Caco-2 (cell line): ENCODE measurements at regions not wholly inside any gene's neighbourhood (a gene's known extent, or its start where the extent isn't known, plus 50 kb on each side); places are given as distances from the start of the nearest gene placed in this dataset.

Experiments
- BruUV-seq: library from RNA; stranded (reverse); fragments of 400-500 nt; replicated peaks from 2 replicates; lab custom pipeline; 2021; lab: Mats Ljungman, UMichigan
- CTCF ChIA-PET: fragments of 300-600 bp; sonication (Branson Sonifier 250); formaldehyde crosslinking; loops from one replicate; lab custom pipeline; 2022; ENCODE audit warnings: antibody characterized with exemption; lab: Charles Lee
- POLR2A ChIA-PET: fragments of 300-600 bp; sonication (Branson Sonifier 250); formaldehyde crosslinking; loops from one replicate; lab custom pipeline; 2022; ENCODE audit warnings: antibody characterized with exemption; lab: Charles Lee
- DNase-seq, 2 experiments: peaks; one replicate each; pipeline versions ENCODE4 v3.0.0 to v3.0.0-alpha.2; 2020 to 2022
- H3K27me3 ChIP-seq: replicated peaks from 2 replicates; pipeline ENCODE4 v1.6.0; 2011; ENCODE audit warnings: low read length; ENCODE audit not compliant: control insufficient read depth, insufficient read depth
- H3K36me3 ChIP-seq: 2 replicates; pipeline ENCODE4 v1.5.1; 2011; ENCODE audit warnings: low read length; ENCODE audit not compliant: control insufficient read depth, insufficient read depth
- H3K4me1 ChIP-seq: fragments of 250-450 bp; sonication (Bioruptor Pico); 2 replicates; pipeline ENCODE4 v1.5.1; 2020; ENCODE audit warnings: mild to moderate bottlenecking
- H3K4me3 ChIP-seq: 2 replicates; pipeline ENCODE4 v1.5.1; 2011; ENCODE audit warnings: low read depth, mild to moderate bottlenecking, control low read depth, low read length
- H3K9me3 ChIP-seq: fragments of 250-450 bp; sonication (Bioruptor Pico); 2 replicates; pipeline ENCODE4 v1.5.1; 2020; ENCODE audit warnings: mild to moderate bottlenecking, moderate library complexity
- H3K27ac Mint-ChIP-seq: one replicate; pipeline ENCODE4 v1.8.0; 2022; ENCODE audit warnings: mixed read lengths; ENCODE audit not compliant: unreplicated experiment
- H3K27me3 Mint-ChIP-seq: one replicate; pipeline ENCODE4 v1.8.0; 2022; ENCODE audit warnings: mixed read lengths; ENCODE audit not compliant: insufficient read depth, unreplicated experiment
- H3K36me3 Mint-ChIP-seq: one replicate; pipeline ENCODE4 v1.8.0; 2022; ENCODE audit warnings: mild to moderate bottlenecking, mixed read lengths; ENCODE audit not compliant: insufficient read depth, unreplicated experiment
- H3K4me1 Mint-ChIP-seq: one replicate; pipeline ENCODE4 v1.8.0; 2022; ENCODE audit warnings: low read depth, mixed read lengths; ENCODE audit not compliant: unreplicated experiment
- H3K4me3 Mint-ChIP-seq: one replicate; pipeline ENCODE4 v1.8.0; 2022; ENCODE audit warnings: mild to moderate bottlenecking, moderate library complexity, mixed read lengths; ENCODE audit not compliant: unreplicated experiment
- H3K9me3 Mint-ChIP-seq: one replicate; pipeline ENCODE4 v1.8.0; 2022; ENCODE audit warnings: mixed read lengths; ENCODE audit not compliant: unreplicated experiment
- CTCF ChIP-seq, 2 experiments: fragments of 200-600 bp in 1 of 2; IDR thresholded peaks; 1 replicate in 1 of 2; 2 replicates in 1 of 2; pipeline versions ENCODE4 v1.5.1 to v1.8.0; 2011 to 2022; ENCODE audit warnings: antibody characterized with exemption in 1 of 2, control low read depth in 1 of 2, inconsistent platforms in 1 of 2, low read depth in 1 of 2, low read length in 1 of 2, mild to moderate bottlenecking in 1 of 2, moderate library complexity in 1 of 2; ENCODE audit not compliant: insufficient read depth in 1 of 2, severe bottlenecking in 1 of 2, unreplicated experiment in 1 of 2
- intact Hi-C: fragments of 100-400 bp; cut with micrococcal nuclease; formaldehyde crosslinking; loops from one replicate; pipeline ENCODE4 v1.10.0; 2022; ENCODE audit not compliant: unreplicated experiment

DNA sequence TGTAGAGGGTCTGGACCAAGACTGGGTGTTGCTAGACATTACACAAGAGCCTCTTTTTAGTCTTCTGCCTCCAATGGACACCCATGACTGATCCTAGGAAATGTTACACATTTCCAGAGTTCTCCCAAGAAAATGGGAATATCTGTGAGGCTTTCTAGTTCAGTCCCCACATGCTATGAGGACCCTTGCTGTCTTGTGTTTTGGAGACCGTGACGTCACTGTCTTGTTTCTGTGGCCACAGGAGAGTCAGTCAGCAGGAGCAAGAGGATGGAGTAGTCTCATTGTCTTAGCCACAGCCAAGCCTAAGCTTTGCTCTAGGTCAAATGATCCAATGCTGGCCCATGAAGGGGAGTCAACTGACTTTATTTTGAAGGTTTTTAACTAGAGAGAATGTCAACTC, 820.1 kb upstream of the RBFOX1 start:
- Histone ChIP-seq H3K4me1 (no peaks in the 10 kb centered on the region), H3K9me3 (no peaks in the 10 kb centered on the region), H3K27me3 (no peaks in the 10 kb centered on the region), H3K4me3 (no peak overlapping the region), H3K36me3 (no peaks in the 10 kb centered on the region)
- Mint-ChIP-seq H3K27me3 (peaks cover 6% of the 10 kb centered on the region), H3K4me1 (no peaks in the 10 kb centered on the region), H3K27ac (no peak overlapping the region), H3K4me3 (no peak overlapping the region), H3K9me3 (no peaks in the 10 kb centered on the region), H3K36me3 (no peaks in the 10 kb centered on the region)
- no peak for DNase-seq
- CTCF ChIA-PET = no interaction called here
- TF ChIP-seq CTCF (IDR thresholded peaks at IDR 0.05; ENCODE audit: insufficient read depth in 1 of 2, low read depth in 1 of 2, low read length in 1 of 2, severe bottlenecking in 1 of 2, unreplicated experiment in 1 of 2) = no peak
- BruUV-seq = no TSS peak
- intact Hi-C loops = no loop called here
- POLR2A ChIA-PET = no interaction called here

DNA sequence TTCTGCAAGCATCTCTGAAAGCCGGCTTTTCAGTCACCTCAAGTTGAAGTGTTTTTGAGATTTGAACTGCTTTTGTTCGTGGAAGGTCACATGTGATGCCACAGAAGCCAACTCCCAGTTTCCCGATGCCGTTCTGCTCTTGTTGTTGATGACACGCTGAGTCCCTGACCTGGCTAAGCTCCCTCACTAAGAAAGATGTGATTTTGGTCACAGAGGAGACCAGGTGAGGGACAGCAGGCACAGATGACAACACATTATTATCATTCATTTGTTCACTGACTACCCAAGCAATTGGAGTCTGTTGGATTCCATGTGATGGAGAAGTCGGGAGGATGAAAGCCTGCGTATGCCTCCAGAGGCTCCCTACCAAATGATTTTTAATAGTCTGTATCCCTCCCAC, 822.4 kb upstream of the RBFOX1 start:
- no peaks in the 10 kb centered on the region for H3K4me1 ChIP-seq
- ChIA-PET POLR2A (no interaction called here), CTCF (no interaction called here)
- intact Hi-C loops = no loop called here
- no peak overlapping the region for H3K4me3 Mint-ChIP-seq
- no peak overlapping the region for H3K27ac Mint-ChIP-seq
- no peak for DNase-seq
- H3K36me3 ChIP-seq = no peaks in the 10 kb centered on the region
- no peaks in the 10 kb centered on the region for H3K27me3 ChIP-seq
- H3K4me3 ChIP-seq = no peak overlapping the region
- no peaks in the 10 kb centered on the region for H3K36me3 Mint-ChIP-seq
- no peaks in the 10 kb centered on the region for H3K9me3 ChIP-seq
- BruUV-seq = no TSS peak
- H3K9me3 Mint-ChIP-seq = no peaks in the 10 kb centered on the region
- peaks cover 10% of the 10 kb centered on the region for H3K27me3 Mint-ChIP-seq
- TF ChIP-seq CTCF (IDR thresholded peaks at IDR 0.05; ENCODE audit: insufficient read depth in 1 of 2, low read depth in 1 of 2, low read length in 1 of 2, severe bottlenecking in 1 of 2, unreplicated experiment in 1 of 2) = no peak
- no peaks in the 10 kb centered on the region for H3K4me1 Mint-ChIP-seq

- ChIA-PET CTCF (no interaction called here), POLR2A (no interaction called here)
- Histone ChIP-seq H3K4me3 (no peak overlapping the region), H3K4me1 (no peaks in the 10 kb centered on the region), H3K36me3 (no peaks in the 10 kb centered on the region), H3K9me3 (no peaks in the 10 kb centered on the region), H3K27me3 (no peaks in the 10 kb centered on the region)
- Mint-ChIP-seq H3K4me3 (no peak overlapping the region), H3K9me3 (no peaks in the 10 kb centered on the region), H3K36me3 (no peaks in the 10 kb centered on the region), H3K27me3 (no peaks in the 10 kb centered on the region), H3K27ac (no peak overlapping the region), H3K4me1 (no peaks in the 10 kb centered on the region)
- BruUV-seq = no TSS peak
- TF ChIP-seq CTCF (IDR thresholded peaks at IDR 0.05; ENCODE audit: insufficient read depth in 1 of 2, low read depth in 1 of 2, low read length in 1 of 2, severe bottlenecking in 1 of 2, unreplicated experiment in 1 of 2) = no peak
- no peak for DNase-seq
- intact Hi-C loops = no loop called here
These were observed 833.2 kb upstream of the RBFOX1 start for GRCh38 chr16:6499413-6499812.
